ENCODE measurements at regions not wholly inside any gene's neighbourhood (a gene's known extent, or its start where the extent isn't known, plus 50 kb on each side); places are given as distances from the start of the nearest gene placed in this dataset.

GRCh38 chr1:177505905-177506590 lies 335.3 kb downstream of the BRINP2 start:
- no peaks in the 10 kb centered on the region for H4K20me1 ChIP-seq (ENCODE audit: insufficient read depth)
- ChIA-PET POLR2A (ENCODE audit: unreplicated experiment) (no interaction called here), CTCF (no interaction called here)
- no peaks in the 10 kb centered on the region for H3F3A ChIP-seq (ENCODE audit: insufficient read depth, low read depth)
- TF ChIP-seq, protein P1, sequence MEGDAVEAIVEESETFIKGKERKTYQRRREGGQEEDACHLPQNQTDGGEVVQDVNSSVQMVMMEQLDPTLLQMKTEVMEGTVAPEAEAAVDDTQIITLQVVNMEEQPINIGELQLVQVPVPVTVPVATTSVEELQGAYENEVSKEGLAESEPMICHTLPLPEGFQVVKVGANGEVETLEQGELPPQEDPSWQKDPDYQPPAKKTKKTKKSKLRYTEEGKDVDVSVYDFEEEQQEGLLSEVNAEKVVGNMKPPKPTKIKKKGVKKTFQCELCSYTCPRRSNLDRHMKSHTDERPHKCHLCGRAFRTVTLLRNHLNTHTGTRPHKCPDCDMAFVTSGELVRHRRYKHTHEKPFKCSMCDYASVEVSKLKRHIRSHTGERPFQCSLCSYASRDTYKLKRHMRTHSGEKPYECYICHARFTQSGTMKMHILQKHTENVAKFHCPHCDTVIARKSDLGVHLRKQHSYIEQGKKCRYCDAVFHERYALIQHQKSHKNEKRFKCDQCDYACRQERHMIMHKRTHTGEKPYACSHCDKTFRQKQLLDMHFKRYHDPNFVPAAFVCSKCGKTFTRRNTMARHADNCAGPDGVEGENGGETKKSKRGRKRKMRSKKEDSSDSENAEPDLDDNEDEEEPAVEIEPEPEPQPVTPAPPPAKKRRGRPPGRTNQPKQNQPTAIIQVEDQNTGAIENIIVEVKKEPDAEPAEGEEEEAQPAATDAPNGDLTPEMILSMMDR (conservative IDR thresholded peaks at IDR 0.05) = no peak
- no peak for TF ChIP-seq EZH2 (IDR thresholded peaks at IDR 0.05; ENCODE audit: low read depth)
- H3K27me3 ChIP-seq (ENCODE audit: insufficient read depth, low read depth) = no peaks in the 10 kb centered on the region
- BruUV-seq (replicated peaks) = no TSS peak
- H3K79me2 ChIP-seq (ENCODE audit: low read depth) = no peaks in the 10 kb centered on the region
- no peak overlapping the region for H2AFZ ChIP-seq
- H3K4me2 ChIP-seq = no peak overlapping the region
- no peak overlapping the region for H3K4me3 ChIP-seq
- H3K9me2 ChIP-seq (ENCODE audit: insufficient read depth) = no peaks in the 10 kb centered on the region
- H3K4me1 ChIP-seq (replicated peaks; ENCODE audit: insufficient read depth) = no peaks in the 10 kb centered on the region
- H3K9me3 ChIP-seq (ENCODE audit: insufficient read depth, low read depth) = no peaks in the 10 kb centered on the region
- no peak overlapping the region for H3K27ac ChIP-seq
- no peaks in the 10 kb centered on the region for H3K36me3 ChIP-seq (ENCODE audit: low read depth)
- no peak for DNase-seq
- intact Hi-C loops (cut with micrococcal nuclease; ENCODE audit: unreplicated experiment) = no loop called here

GRCh38 chr1:177495878-177496277 lies 325.1 kb downstream of the BRINP2 start:
- CTCF ChIA-PET = no interaction called here
- H3K27me3 ChIP-seq (ENCODE audit: insufficient read depth, low read depth) = no peaks in the 10 kb centered on the region
- BruUV-seq (replicated peaks) = no TSS peak
- no peak overlapping the region for H2AFZ ChIP-seq
- intact Hi-C loops (cut with micrococcal nuclease; ENCODE audit: unreplicated experiment) = no loop called here
- H3K36me3 ChIP-seq (ENCODE audit: low read depth) = no peaks in the 10 kb centered on the region
- H3K27ac ChIP-seq = no peak overlapping the region
- H4K20me1 ChIP-seq (ENCODE audit: insufficient read depth) = no peaks in the 10 kb centered on the region
- no peaks in the 10 kb centered on the region for H3K4me1 ChIP-seq (replicated peaks; ENCODE audit: insufficient read depth)
- no peaks in the 10 kb centered on the region for H3F3A ChIP-seq (ENCODE audit: insufficient read depth, low read depth)
- H3K9me2 ChIP-seq (ENCODE audit: insufficient read depth) = no peaks in the 10 kb centered on the region
- TF ChIP-seq, protein P1 (conservative IDR thresholded peaks at IDR 0.05) = no peak
- TF ChIP-seq EZH2 (IDR thresholded peaks at IDR 0.05; ENCODE audit: low read depth) = no peak
- H3K4me3 ChIP-seq = no peak overlapping the region
- POLR2A ChIA-PET (ENCODE audit: unreplicated experiment) = no interaction called here
- no peak overlapping the region for H3K4me2 ChIP-seq
- no peaks in the 10 kb centered on the region for H3K9me3 ChIP-seq (ENCODE audit: insufficient read depth, low read depth)
- no peak for DNase-seq
- no peaks in the 10 kb centered on the region for H3K79me2 ChIP-seq (ENCODE audit: low read depth)

GRCh38 chr1:177490786-177491185 lies 320.0 kb downstream of the BRINP2 start:
- BruUV-seq (replicated peaks) = no TSS peak

More at GRCh38 chr1:177490786-177491185, 320.0 kb downstream of the BRINP2 start:
- no peaks in the 10 kb centered on the region for H3K4me1 ChIP-seq (replicated peaks; ENCODE audit: insufficient read depth)
- no peaks in the 10 kb centered on the region for H4K20me1 ChIP-seq (ENCODE audit: insufficient read depth)
- no peaks in the 10 kb centered on the region for H3K36me3 ChIP-seq (ENCODE audit: low read depth)
- no peak overlapping the region for H3K4me3 ChIP-seq
- no peaks in the 10 kb centered on the region for H3K27me3 ChIP-seq (ENCODE audit: insufficient read depth, low read depth)
- no peak for DNase-seq
- H3F3A ChIP-seq (ENCODE audit: insufficient read depth, low read depth) = no peaks in the 10 kb centered on the region
- H3K9me2 ChIP-seq (ENCODE audit: insufficient read depth) = no peaks in the 10 kb centered on the region
- TF ChIP-seq, protein P1 (conservative IDR thresholded peaks at IDR 0.05) = no peak
- TF ChIP-seq EZH2 (IDR thresholded peaks at IDR 0.05; ENCODE audit: low read depth) = no peak
- ChIA-PET POLR2A (ENCODE audit: unreplicated experiment) (no interaction called here), CTCF (no interaction called here)
- no peaks in the 10 kb centered on the region for H3K9me3 ChIP-seq (ENCODE audit: insufficient read depth, low read depth)
- intact Hi-C loops (cut with micrococcal nuclease; ENCODE audit: unreplicated experiment) = no loop called here
- no peak overlapping the region for H3K27ac ChIP-seq
- H3K79me2 ChIP-seq (ENCODE audit: low read depth) = no peaks in the 10 kb centered on the region
- H2AFZ ChIP-seq = no peak overlapping the region
- no peak overlapping the region for H3K4me2 ChIP-seq

Measured in PC-9 (cell line).